GM12878 (cell line): ENCODE measurements at regions not wholly inside any gene's neighbourhood (a gene's known extent, or its start where the extent isn't known, plus 50 kb on each side); places are given as distances from the start of the nearest gene placed in this dataset.

Source experiments
- BCLAF1 ChIP-seq: fragments of 450-650 bp; IDR thresholded peaks from 2 replicates; pipeline ENCODE4 v1.6.1; 2017; ENCODE audit warnings: antibody characterized with exemption, mild to moderate bottlenecking, moderate library complexity
- CBFB ChIP-seq: IDR thresholded peaks from 2 replicates; pipeline ENCODE4 v1.6.1; 2016; ENCODE audit warnings: antibody characterized with exemption, low read depth
- CHD1 ChIP-seq: IDR thresholded peaks from 2 replicates; pipeline ENCODE4 v1.6.1; 2012; ENCODE audit warnings: low read depth, low read length, improper control_type of control experiment
- CHD2 ChIP-seq: IDR thresholded peaks from 2 replicates; pipeline ENCODE4 v1.6.1; 2011; ENCODE audit warnings: low read depth, low read length, improper control_type of control experiment, borderline replicate concordance
- E4F1 ChIP-seq: fragments of 450-650 bp; IDR thresholded peaks from 2 replicates; pipeline ENCODE4 v1.6.1; 2018; ENCODE audit warnings: borderline replicate concordance, mild to moderate bottlenecking; ENCODE audit not compliant: partially characterized antibody
- ELK1 ChIP-seq: IDR thresholded peaks from 2 replicates; pipeline ENCODE4 v1.6.1; 2012; ENCODE audit warnings: low read depth, low read length, improper control_type of control experiment
- ESRRA ChIP-seq: IDR thresholded peaks from 2 replicates; pipeline ENCODE4 v1.6.1; 2012; ENCODE audit warnings: mild to moderate bottlenecking, low read length, improper control_type of control experiment
- FOXM1 ChIP-seq: IDR thresholded peaks from 2 replicates; pipeline ENCODE4 v1.6.1; 2012; ENCODE audit warnings: low read depth, mild to moderate bottlenecking, inconsistent platforms, low read length, moderate library complexity
- GATAD2B ChIP-seq: fragments of 450-650 bp; conservative IDR thresholded peaks from 2 replicates; pipeline ENCODE4 v1.6.1; 2017; ENCODE audit warnings: low read depth, mild to moderate bottlenecking, moderate library complexity
- MEF2B ChIP-seq: fragments of 450-650 bp; IDR thresholded peaks from 2 replicates; pipeline ENCODE4 v1.6.1; 2018; ENCODE audit warnings: mild to moderate bottlenecking, moderate library complexity; ENCODE audit not compliant: partially characterized antibody, poor library complexity, severe bottlenecking
- MYC ChIP-seq: IDR thresholded peaks from 2 replicates; pipeline ENCODE4 v1.6.1; 2011; ENCODE audit warnings: mild to moderate bottlenecking, low read length, moderate library complexity, inconsistent platforms; ENCODE audit not compliant: insufficient read depth, insufficient replicate concordance, insufficient read length, severe bottlenecking
- PAX5 ChIP-seq: IDR thresholded peaks from 2 replicates; pipeline ENCODE4 v1.6.1; 2011; ENCODE audit warnings: low read depth, low read length, borderline replicate concordance
- RAD21 ChIP-seq: IDR thresholded peaks from 2 replicates; pipeline ENCODE4 v1.6.1; 2011; ENCODE audit warnings: mild to moderate bottlenecking, low read depth, low read length, moderate library complexity; ENCODE audit not compliant: insufficient read depth
- RUNX3 ChIP-seq: IDR thresholded peaks from 2 replicates; pipeline ENCODE4 v1.6.1; 2012; ENCODE audit warnings: low read length, inconsistent platforms
- SP1 ChIP-seq: IDR thresholded peaks from one replicate; pipeline ENCODE4 v1.6.1; 2011; ENCODE audit warnings: low read depth, low read length
- TBL1XR1 ChIP-seq: IDR thresholded peaks from 2 replicates; pipeline ENCODE4 v1.6.1; 2012; ENCODE audit warnings: low read depth, low read length, improper control_type of control experiment
- WRNIP1 ChIP-seq: IDR thresholded peaks from 2 replicates; pipeline ENCODE4 v1.6.1; 2011; ENCODE audit warnings: low read depth, low read length, improper control_type of control experiment, borderline replicate concordance
- ZNF687 ChIP-seq: fragments of 450-650 bp; IDR thresholded peaks from 2 replicates; pipeline ENCODE4 v1.6.1; 2017; ENCODE audit warnings: mild to moderate bottlenecking, moderate library complexity

GRCh38 chr15:39426552-39427532, 154.0 kb upstream of the THBS1 start (continued):
- TF ChIP-seq CBFB (peak; percentile 96), FOXM1 (peak; percentile 76), WRNIP1 (0 out of 2 replicates have a peak, but pooled peaks have one; percentile 40), MEF2B (peak; percentile 72), CHD2 (peak; percentile 64; the same call in 1 of the 2 replicates), MYC (no peak), ELK1 (no peak), SP1 (peak; percentile 51), ZNF687 (no peak), E4F1 (no peak), RAD21 (no peak), ESRRA (no peak), BCLAF1 (no peak), GATAD2B (no peak), PAX5 (peak; percentile 91; the same call in 1 of the 2 replicates), CHD1 (no peak), TBL1XR1 (peak; percentile 96), RUNX3 (peak; percentile 99)
